AG04450 (cell line): ENCODE measurements at regions not wholly inside any gene's neighbourhood (a gene's known extent, or its start where the extent isn't known, plus 50 kb on each side); places are given as distances from the start of the nearest gene placed in this dataset.

ENCODE experiments used
- CTCF ChIA-PET: fragments of 300-600, 350-600 bp; formaldehyde crosslinking; extraction: SDS; loops from one replicate; lab custom pipeline; 2022; ENCODE audit warnings: antibody characterized with exemption, inconsistent platforms; lab: Charles Lee
- POLR2A ChIA-PET: fragments of 350-600 bp; formaldehyde crosslinking; extraction: SDS; loops from one replicate; lab custom pipeline; 2021; ENCODE audit warnings: antibody characterized with exemption, inconsistent platforms; lab: Yijun Ruan, JAX
- DNase-seq: peaks from one replicate; pipeline ENCODE4 v3.0.0-alpha.2; 2011; ENCODE audit warnings: low read depth, low spot score
- H3K27ac ChIP-seq: one replicate; pipeline ENCODE4 v1.5.1; 2012; ENCODE audit warnings: low read depth, low read length, control low read depth
- H3K27me3 ChIP-seq: one replicate; pipeline ENCODE4 v1.6.0; 2012; ENCODE audit warnings: low read length; ENCODE audit not compliant: control insufficient read depth, insufficient read depth
- H3K4me3 ChIP-seq: 2 replicates; pipeline ENCODE4 v1.5.1; 2011; ENCODE audit warnings: mild to moderate bottlenecking, low read depth, low read length, control low read depth
- H3K9me3 ChIP-seq: 2 replicates; pipeline ENCODE4 v1.5.1; 2012; ENCODE audit warnings: low read length; ENCODE audit not compliant: control insufficient read depth, insufficient read depth
- CTCF ChIP-seq: IDR thresholded peaks from 2 replicates; pipeline ENCODE4 v1.5.1; 2011; ENCODE audit warnings: low read depth, low read length, control low read depth, inconsistent platforms

DNA sequence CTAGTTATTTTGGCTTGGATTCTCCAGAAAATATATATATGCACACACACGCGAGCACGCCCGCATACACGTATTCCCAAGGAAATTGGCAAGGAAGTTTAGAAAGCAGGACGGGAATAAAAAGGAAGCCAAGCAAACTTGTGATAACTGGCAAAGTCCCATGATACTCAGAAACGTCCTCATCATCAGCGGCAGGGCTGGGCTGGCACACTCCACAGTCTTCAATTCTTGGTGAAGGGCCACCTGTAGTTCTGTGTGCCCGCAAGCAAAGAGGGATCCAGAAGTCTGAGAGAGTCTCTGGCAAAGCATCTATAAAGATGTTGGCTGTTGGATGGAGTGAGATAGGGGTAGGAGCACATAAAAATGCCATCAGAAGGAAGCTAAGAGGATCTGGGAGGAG is 289.3 kb upstream of the CTNND2 start:
- no peak for TF ChIP-seq CTCF
- POLR2A ChIA-PET, result interaction anchor here (0.6 kb wide), 1 partner anchor 734 kb away, joined by 3 read pairs; no protein-coding TSS in a partner anchor
- H3K4me3 ChIP-seq, result no peak overlapping the region
- DNase-seq, result no peak
- no peaks in the 10 kb centered on the region for H3K27me3 ChIP-seq
- peaks cover 3% of the 10 kb centered on the region; the same call in 1 of the 2 replicates for H3K9me3 ChIP-seq
- CTCF ChIA-PET, result no interaction called here
- H3K27ac ChIP-seq, result no peak overlapping the region

DNA sequence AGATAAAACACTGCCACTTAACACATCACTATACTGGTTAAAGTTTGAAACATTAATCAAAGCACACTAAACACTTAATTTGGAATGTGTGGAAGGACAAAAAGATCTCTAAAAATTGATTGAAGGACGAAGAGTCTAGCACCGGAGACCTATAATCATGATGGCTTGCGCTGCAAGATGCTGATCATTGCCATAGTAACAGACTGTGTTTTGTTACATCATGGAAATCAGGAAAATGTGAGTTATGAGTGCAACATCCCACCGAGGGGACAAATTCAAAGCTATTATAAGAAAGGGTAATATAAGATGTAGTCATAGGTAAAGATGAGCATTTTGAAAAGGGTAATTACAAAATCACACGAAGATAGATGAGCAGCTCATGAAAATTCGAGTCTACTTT is 278.8 kb upstream of the CTNND2 start:
- Histone ChIP-seq H3K9me3 (peaks cover 6% of the 10 kb centered on the region; the same call in 1 of the 2 replicates), H3K4me3 (no peak overlapping the region), H3K27ac (no peak overlapping the region), H3K27me3 (no peaks in the 10 kb centered on the region)
- ChIA-PET POLR2A (no interaction called here), CTCF (no interaction called here)
- no peak for DNase-seq
- no peak for TF ChIP-seq CTCF

DNA sequence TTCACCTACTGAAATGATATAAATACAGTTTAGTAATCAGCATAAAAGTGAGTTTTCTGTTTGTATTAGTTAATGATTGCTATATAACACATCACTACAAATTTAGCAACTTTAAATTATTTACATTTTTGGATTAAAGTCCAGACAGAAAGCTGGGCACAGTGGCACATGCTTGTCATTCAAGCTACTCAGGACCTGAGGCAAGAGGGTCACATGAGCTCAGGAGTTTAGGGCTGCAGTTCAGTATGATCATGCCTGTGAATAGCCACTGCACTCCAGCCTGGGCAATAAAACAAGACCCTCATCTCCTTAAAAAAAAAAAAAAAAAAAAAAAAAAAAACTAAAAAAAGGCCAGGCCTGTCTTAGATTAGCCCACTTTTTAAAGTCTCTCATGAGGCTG is 273.6 kb upstream of the CTNND2 start:
- Histone ChIP-seq H3K9me3 (peaks cover 3% of the 10 kb centered on the region; the same call in 1 of the 2 replicates), H3K4me3 (no peak overlapping the region), H3K27me3 (no peaks in the 10 kb centered on the region), H3K27ac (no peak overlapping the region)
- no peak for TF ChIP-seq CTCF
- POLR2A ChIA-PET, result no interaction called here
- DNase-seq, result no peak
- CTCF ChIA-PET, result no interaction called here

DNA sequence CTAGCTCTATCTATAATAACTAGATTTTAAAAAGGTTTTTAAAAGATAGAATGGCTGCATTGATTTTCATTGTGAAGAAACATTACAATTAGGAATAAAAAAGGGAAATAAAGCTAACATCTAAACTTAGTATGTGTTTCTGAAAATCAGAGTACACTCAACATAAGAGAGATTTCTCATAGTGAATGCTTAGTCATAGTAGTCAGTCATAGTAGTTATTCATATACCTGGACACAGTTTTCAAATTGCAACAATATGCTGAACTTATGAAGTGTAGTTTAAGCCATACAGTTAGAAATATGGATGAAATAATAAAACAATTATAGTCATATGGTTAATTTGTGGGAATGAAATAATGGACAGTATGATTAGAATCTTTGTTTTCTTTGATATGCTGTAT is 273.0 kb upstream of the CTNND2 start:
- DNase-seq, result no peak
- no peak for TF ChIP-seq CTCF
- CTCF ChIA-PET, result no interaction called here
- no peaks in the 10 kb centered on the region for H3K27me3 ChIP-seq
- no peak overlapping the region for H3K27ac ChIP-seq
- POLR2A ChIA-PET, result no interaction called here
- peaks cover 3% of the 10 kb centered on the region; the same call in 1 of the 2 replicates for H3K9me3 ChIP-seq
- no peak overlapping the region for H3K4me3 ChIP-seq

- H3K27me3 ChIP-seq, result no peaks in the 10 kb centered on the region
- no peak for DNase-seq
- TF ChIP-seq CTCF, result no peak
- no peak overlapping the region for H3K4me3 ChIP-seq
- peaks cover 4% of the 10 kb centered on the region; the same call in 1 of the 2 replicates for H3K9me3 ChIP-seq
- H3K27ac ChIP-seq, result no peak overlapping the region
- CTCF ChIA-PET, result no interaction called here
- POLR2A ChIA-PET, result no interaction called here
Measured at GRCh38 chr5:12175914-12176585, 271.8 kb upstream of the CTNND2 start.
